Endodermal cell (in vitro differentiated cells): ENCODE measurements at regions not wholly inside any gene's neighbourhood (a gene's known extent, or its start where the extent isn't known, plus 50 kb on each side); places are given as distances from the start of the nearest gene placed in this dataset.

Experiments used
- DNase-seq: peaks from one replicate; pipeline ENCODE4 v3.0.0-alpha.2; 2017
- H3K27ac ChIP-seq: 2 replicates; pipeline ENCODE4 v1.5.1; 2013; ENCODE audit warnings: mild to moderate bottlenecking, low read depth, low read length, moderate library complexity
- H3K27me3 ChIP-seq: 2 replicates; pipeline ENCODE4 v1.6.1; 2013; ENCODE audit warnings: mild to moderate bottlenecking, low read length, moderate library complexity; ENCODE audit not compliant: insufficient read depth, control insufficient read depth, poor library complexity, severe bottlenecking
- H3K36me3 ChIP-seq: 2 replicates; pipeline ENCODE4 v1.7.0; 2013; ENCODE audit warnings: mild to moderate bottlenecking, low read length, moderate library complexity; ENCODE audit not compliant: control insufficient read depth, insufficient read depth
- H3K4me1 ChIP-seq: one replicate; pipeline ENCODE4 v1.7.0; 2013; ENCODE audit warnings: low read length; ENCODE audit not compliant: control insufficient read depth, insufficient read depth
- H3K4me3 ChIP-seq: 2 replicates; pipeline ENCODE4 v1.5.1; 2013; ENCODE audit warnings: mild to moderate bottlenecking, low read length, moderate library complexity
- H3K9ac ChIP-seq: 2 replicates; pipeline ENCODE4 v1.6.1; 2013; ENCODE audit warnings: mild to moderate bottlenecking, low read length, moderate library complexity; ENCODE audit not compliant: poor library complexity, severe bottlenecking; ENCODE audit errors: extremely low read depth
- H3K9me3 ChIP-seq: 2 replicates; pipeline ENCODE4 v1.6.1; 2013; ENCODE audit warnings: mild to moderate bottlenecking, low read length, moderate library complexity; ENCODE audit not compliant: control insufficient read depth
- H3K27ac Mint-ChIP-seq: 2 replicates; pipeline ENCODE4 v1.8.0; 2020; ENCODE audit warnings: mixed read lengths
- H3K27me3 Mint-ChIP-seq: 2 replicates; pipeline ENCODE4 v1.8.0; 2021; ENCODE audit warnings: mild to moderate bottlenecking, mixed read lengths; ENCODE audit not compliant: insufficient read depth
- H3K36me3 Mint-ChIP-seq: 2 replicates; pipeline ENCODE4 v1.8.0; 2020; ENCODE audit warnings: low read depth, mixed read lengths
- H3K4me1 Mint-ChIP-seq: 2 replicates; pipeline ENCODE4 v1.8.0; 2020; ENCODE audit warnings: mixed read lengths
- H3K4me3 Mint-ChIP-seq: 2 replicates; pipeline ENCODE4 v1.8.0; 2020; ENCODE audit warnings: mild to moderate bottlenecking, moderate library complexity, mixed read lengths
- H3K9me3 Mint-ChIP-seq: 2 replicates; pipeline ENCODE4 v1.8.0; 2020; ENCODE audit warnings: mild to moderate bottlenecking, mixed read lengths
- CTCF ChIP-seq: fragments of 200-600 bp; sonication (generic); conservative IDR thresholded peaks from 2 replicates; pipeline ENCODE4 v1.5.0; 2021; ENCODE audit warnings: antibody characterized with exemption, mild to moderate bottlenecking
- WGBS, 2 experiments: methylation state at CpG; one replicate each; pipeline versions ENCODE4 v1.1.5 to v1.1.7; 2013; ENCODE audit warnings: missing lambda C conversion rate in 2 of 2, mixed read lengths in 1 of 2; ENCODE audit not compliant: insufficient coverage in 1 of 2, insufficient read length in 1 of 2; 5-methylcytosine and 5-hydroxymethylcytosine counted together

GRCh38 chr15:70348581-70349344 lies 251.0 kb upstream of the TLE3 start:
- no peaks in the 10 kb centered on the region for H3K36me3 ChIP-seq

DNA sequence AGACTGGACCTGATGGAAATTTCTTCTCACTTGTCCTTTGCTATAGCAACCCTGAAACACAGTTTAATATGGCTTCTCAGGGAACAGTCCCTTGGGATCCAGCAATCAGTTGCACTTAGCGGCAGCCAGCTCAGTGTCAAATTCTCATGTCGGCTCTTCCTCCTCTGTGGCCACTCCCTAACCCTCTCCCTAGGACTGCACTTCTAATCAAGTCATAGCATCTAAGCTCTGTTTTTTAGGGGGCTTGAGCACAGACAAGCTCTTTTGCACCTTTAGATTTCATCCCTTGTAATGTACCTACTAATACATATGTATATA lies 250.5 kb upstream of the TLE3 start:
- no peaks in the 10 kb centered on the region for H3K9me3 Mint-ChIP-seq
- peaks cover 51% of the 10 kb centered on the region for H3K27me3 Mint-ChIP-seq

More at GRCh38 chr15:70348581-70349344, 251.0 kb upstream of the TLE3 start:
- Mint-ChIP-seq H3K36me3 (no peaks in the 10 kb centered on the region), H3K4me3 (no peak overlapping the region), H3K27ac (no peak overlapping the region), H3K9me3 (no peaks in the 10 kb centered on the region), H3K4me1 (peaks cover 16% of the 10 kb centered on the region), H3K27me3 (peaks cover 54% of the 10 kb centered on the region)
- Histone ChIP-seq H3K9me3 (no peaks in the 10 kb centered on the region), H3K27me3 (peaks cover 5% of the 10 kb centered on the region), H3K4me3 (no peak overlapping the region), H3K4me1 (peaks cover 13% of the 10 kb centered on the region), H3K9ac (no peak overlapping the region), H3K27ac (no peak overlapping the region)
- TF ChIP-seq CTCF, result no peak
- no peak for DNase-seq
- WGBS, 2 experiments, result 87 to 92% methylated on average over 13 to 17 of the region's 17 CpGs

DNA sequence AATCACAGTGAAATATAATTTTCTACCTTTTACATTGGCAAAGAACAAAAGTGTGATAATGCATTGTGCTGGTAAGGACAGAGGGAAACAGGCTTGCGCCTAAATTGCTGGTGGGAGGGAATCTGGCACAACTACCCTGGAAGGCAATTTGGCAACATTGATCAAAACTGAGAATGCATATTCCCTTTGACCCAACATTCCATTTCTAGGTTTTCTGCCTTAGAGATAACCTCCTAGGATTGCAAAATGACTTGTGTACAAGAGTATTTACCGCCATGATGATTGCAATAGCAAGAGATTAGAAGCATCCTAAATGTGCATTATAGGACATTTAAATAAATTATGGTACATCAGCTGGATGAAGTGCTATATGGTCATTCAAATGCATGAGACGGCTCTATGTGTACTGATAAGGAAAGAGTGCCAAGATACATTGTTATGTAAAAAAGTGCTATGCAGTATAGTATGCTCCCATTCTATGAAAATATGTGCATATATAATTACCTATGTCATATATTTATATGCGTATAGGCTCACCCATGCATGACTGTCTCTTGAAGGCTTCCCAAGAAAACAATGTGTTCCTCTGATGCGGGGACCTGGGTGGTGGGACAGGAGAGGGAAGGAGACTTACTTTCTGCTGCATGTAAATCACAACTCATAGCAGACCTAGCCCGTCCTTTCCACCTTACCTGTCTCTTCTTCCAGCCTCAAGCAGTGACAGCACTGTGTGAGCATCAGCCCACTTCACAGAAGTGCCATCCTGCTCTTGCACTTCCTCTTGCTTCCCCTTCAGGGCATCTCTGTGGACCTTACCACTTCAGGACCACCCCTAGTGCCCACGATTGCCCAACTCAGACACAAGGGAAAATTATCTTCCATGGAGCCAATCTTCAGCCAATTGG lies 249.9 kb upstream of the TLE3 start:
- Histone ChIP-seq H3K9me3 (no peaks in the 10 kb centered on the region), H3K27ac (no peak overlapping the region), H3K4me3 (no peak overlapping the region), H3K9ac (no peak overlapping the region), H3K36me3 (no peaks in the 10 kb centered on the region), H3K27me3 (peaks cover 5% of the 10 kb centered on the region), H3K4me1 (peaks cover 13% of the 10 kb centered on the region)
- no peak overlapping the region for H3K27ac Mint-ChIP-seq
- peaks cover 52% of the 10 kb centered on the region for H3K27me3 Mint-ChIP-seq
- DNase-seq, result no peak
- WGBS, 2 experiments, result 87 to 94% methylated on average over 5 to 7 of the region's 7 CpGs
- no peaks in the 10 kb centered on the region for H3K9me3 Mint-ChIP-seq
- H3K36me3 Mint-ChIP-seq, result no peaks in the 10 kb centered on the region
- H3K4me1 Mint-ChIP-seq, result peaks cover 17% of the 10 kb centered on the region
- TF ChIP-seq CTCF, result no peak
- no peak overlapping the region for H3K4me3 Mint-ChIP-seq

More for the DNA sequence above, 250.5 kb upstream of the TLE3 start:
- Mint-ChIP-seq H3K27ac (no peak overlapping the region), H3K4me3 (no peak overlapping the region), H3K4me1 (peaks cover 17% of the 10 kb centered on the region), H3K36me3 (no peaks in the 10 kb centered on the region)
- peaks cover 13% of the 10 kb centered on the region for H3K4me1 ChIP-seq
- H3K27ac ChIP-seq, result no peak overlapping the region
- H3K9me3 ChIP-seq, result no peaks in the 10 kb centered on the region
- H3K9ac ChIP-seq, result no peak overlapping the region
- no peak for TF ChIP-seq CTCF
- DNase-seq, result no peak
- WGBS, 2 experiments, result 74 to 92% methylated on average over 2 of the region's 2 CpGs
- H3K4me3 ChIP-seq, result no peak overlapping the region
- no peaks in the 10 kb centered on the region for H3K36me3 ChIP-seq
- peaks cover 5% of the 10 kb centered on the region for H3K27me3 ChIP-seq
